GM23338 (cell line): ENCODE measurements at regions not wholly inside any gene's neighbourhood (a gene's known extent, or its start where the extent isn't known, plus 50 kb on each side); places are given as distances from the start of the nearest gene placed in this dataset.

ENCODE experiments used
- CTCF ChIP-seq, 2 experiments: fragments of 200-600 bp in 1 of 2; sonication (generic) in 1 of 2; conservative IDR thresholded peaks; 2 replicates each; pipeline versions ENCODE4 v1.5.1 to v1.6.1; 2016 to 2017; ENCODE audit warnings: antibody characterized with exemption in 2 of 2, low read depth in 2 of 2, mild to moderate bottlenecking in 2 of 2, moderate library complexity in 1 of 2
- EZH2phosphoT487 ChIP-seq: fragments of 200-600 bp; sonication (generic); IDR thresholded peaks from one replicate; pipeline ENCODE4 v1.8.1; 2018; ENCODE audit warnings: antibody characterized with exemption; ENCODE audit not compliant: unreplicated experiment

- no peak for TF ChIP-seq CTCF (conservative IDR thresholded peaks at IDR 0.05; ENCODE audit: low read depth in 2 of 2)
- no peak for TF ChIP-seq EZH2phosphoT487
These were observed 736.8 kb upstream of the NCAM2 start for GRCh38 chr21:20261364-20261763.
